ENCODE measurements at regions not wholly inside any gene's neighbourhood (a gene's known extent, or its start where the extent isn't known, plus 50 kb on each side); places are given as distances from the start of the nearest gene placed in this dataset.

DNA sequence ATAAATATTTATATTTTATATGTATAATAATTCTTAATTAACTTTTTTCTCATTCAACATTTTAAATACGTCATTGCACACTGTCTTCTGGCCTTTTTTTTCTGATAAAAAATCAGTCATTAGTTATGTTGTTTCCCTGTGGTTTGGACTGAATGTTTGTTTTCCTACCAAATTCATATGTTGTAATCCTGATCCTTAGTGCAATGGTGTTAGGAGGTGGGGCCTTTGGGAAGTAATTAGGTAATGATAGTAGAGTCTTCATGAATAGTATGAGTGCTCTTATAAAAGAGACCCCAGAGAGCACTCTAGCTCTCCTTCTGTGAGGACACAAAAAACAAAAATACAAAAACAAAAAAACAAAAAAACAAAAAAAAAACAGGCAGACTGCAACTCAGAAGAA, 117.2 kb downstream of the GASK1B start:
- Histone ChIP-seq H3K4me3 (ENCODE audit: control insufficient read depth in 1 of 7, extremely low read depth in 1 of 7, insufficient read depth in 4 of 7, low read depth in 2 of 7, low read length in 6 of 7) (no peak overlapping the region), H3K36me3 (ENCODE audit: control insufficient read depth in 4 of 4, insufficient read depth in 4 of 4, low read length in 3 of 4) (no peaks in the 10 kb centered on the region), H3K9me3 (ENCODE audit: control extremely low read depth in 1 of 5, control insufficient read depth in 4 of 5, insufficient read depth in 2 of 5, low read depth in 1 of 5, low read length in 4 of 5) (no peaks in the 10 kb centered on the region), H3K27ac (ENCODE audit: insufficient read depth in 1 of 2, low read depth in 1 of 2, low read length in 2 of 2, poor library complexity in 1 of 2, severe bottlenecking in 2 of 2) (no peak overlapping the region), H3K27me3 (replicated peaks in 2 of 5; ENCODE audit: control insufficient read depth in 4 of 5, insufficient read depth in 5 of 5, low read length in 4 of 5) (no peaks in the 10 kb centered on the region), H3K4me1 (ENCODE audit: control extremely low read depth in 1 of 4, control insufficient read depth in 4 of 4, insufficient read depth in 4 of 4, low read length in 3 of 4) (no peaks in the 10 kb centered on the region)
- ChIA-PET POLR2A (no interaction called here), CTCF (no interaction called here)
- DNase-seq: no peak
- no CpG with 5 or more reads among the region's 1 CpG for WGBS (ENCODE audit: insufficient coverage)

GRCh38 chr4:158053801-158054200, 119.0 kb downstream of the GASK1B start:
- no peaks in the 10 kb centered on the region for H3K27me3 ChIP-seq (replicated peaks in 2 of 5; ENCODE audit: control insufficient read depth in 4 of 5, insufficient read depth in 5 of 5, low read length in 4 of 5)
- H3K4me1 ChIP-seq (ENCODE audit: control extremely low read depth in 1 of 4, control insufficient read depth in 4 of 4, insufficient read depth in 4 of 4, low read length in 3 of 4): no peaks in the 10 kb centered on the region
- no peak for DNase-seq
- H3K36me3 ChIP-seq (ENCODE audit: control insufficient read depth in 4 of 4, insufficient read depth in 4 of 4, low read length in 3 of 4): no peaks in the 10 kb centered on the region
- no peak overlapping the region for H3K4me3 ChIP-seq (ENCODE audit: control insufficient read depth in 1 of 7, extremely low read depth in 1 of 7, insufficient read depth in 4 of 7, low read depth in 2 of 7, low read length in 6 of 7)
- CTCF ChIA-PET: no interaction called here
- no peaks in the 10 kb centered on the region for H3K9me3 ChIP-seq (ENCODE audit: control extremely low read depth in 1 of 5, control insufficient read depth in 4 of 5, insufficient read depth in 2 of 5, low read depth in 1 of 5, low read length in 4 of 5)
- H3K27ac ChIP-seq (ENCODE audit: insufficient read depth in 1 of 2, low read depth in 1 of 2, low read length in 2 of 2, poor library complexity in 1 of 2, severe bottlenecking in 2 of 2): no peak overlapping the region
- WGBS (ENCODE audit: insufficient coverage): 100% methylated on average over 2 of the region's 3 CpGs
- POLR2A ChIA-PET: no interaction called here

- no peak overlapping the region for H3K4me3 ChIP-seq (ENCODE audit: control insufficient read depth in 1 of 7, extremely low read depth in 1 of 7, insufficient read depth in 4 of 7, low read depth in 2 of 7, low read length in 6 of 7)
- H3K27ac ChIP-seq (ENCODE audit: insufficient read depth in 1 of 2, low read depth in 1 of 2, low read length in 2 of 2, poor library complexity in 1 of 2, severe bottlenecking in 2 of 2): no peak overlapping the region
- no peaks in the 10 kb centered on the region for H3K4me1 ChIP-seq (ENCODE audit: control extremely low read depth in 1 of 4, control insufficient read depth in 4 of 4, insufficient read depth in 4 of 4, low read length in 3 of 4)
- H3K36me3 ChIP-seq (ENCODE audit: control insufficient read depth in 4 of 4, insufficient read depth in 4 of 4, low read length in 3 of 4): no peaks in the 10 kb centered on the region
- POLR2A ChIA-PET: no interaction called here
- H3K27me3 ChIP-seq (replicated peaks in 2 of 5; ENCODE audit: control insufficient read depth in 4 of 5, insufficient read depth in 5 of 5, low read length in 4 of 5): no peaks in the 10 kb centered on the region
- CTCF ChIA-PET: no interaction called here
- H3K9me3 ChIP-seq (ENCODE audit: control extremely low read depth in 1 of 5, control insufficient read depth in 4 of 5, insufficient read depth in 2 of 5, low read depth in 1 of 5, low read length in 4 of 5): no peaks in the 10 kb centered on the region
- DNase-seq: no peak
Observed at GRCh38 chr4:158053086-158053485, 119.7 kb downstream of the GASK1B start.

- POLR2A ChIA-PET: no interaction called here
- no peaks in the 10 kb centered on the region for H3K9me3 ChIP-seq (ENCODE audit: control extremely low read depth in 1 of 5, control insufficient read depth in 4 of 5, insufficient read depth in 2 of 5, low read depth in 1 of 5, low read length in 4 of 5)
- no peak overlapping the region for H3K4me3 ChIP-seq (ENCODE audit: control insufficient read depth in 1 of 7, extremely low read depth in 1 of 7, insufficient read depth in 4 of 7, low read depth in 2 of 7, low read length in 6 of 7)
- H3K36me3 ChIP-seq (ENCODE audit: control insufficient read depth in 4 of 4, insufficient read depth in 4 of 4, low read length in 3 of 4): no peaks in the 10 kb centered on the region
- 100% methylated on average over 1 of the region's 6 CpGs for WGBS (ENCODE audit: insufficient coverage)
- CTCF ChIA-PET: no interaction called here
- no peaks in the 10 kb centered on the region for H3K27me3 ChIP-seq (replicated peaks in 2 of 5; ENCODE audit: control insufficient read depth in 4 of 5, insufficient read depth in 5 of 5, low read length in 4 of 5)
- DNase-seq: no peak
- no peak overlapping the region for H3K27ac ChIP-seq (ENCODE audit: insufficient read depth in 1 of 2, low read depth in 1 of 2, low read length in 2 of 2, poor library complexity in 1 of 2, severe bottlenecking in 2 of 2)
- no peaks in the 10 kb centered on the region for H3K4me1 ChIP-seq (ENCODE audit: control extremely low read depth in 1 of 4, control insufficient read depth in 4 of 4, insufficient read depth in 4 of 4, low read length in 3 of 4)
Observed at GRCh38 chr4:158051401-158052235, 121.2 kb downstream of the GASK1B start.

- Histone ChIP-seq H3K4me3 (ENCODE audit: control insufficient read depth in 1 of 7, extremely low read depth in 1 of 7, insufficient read depth in 4 of 7, low read depth in 2 of 7, low read length in 6 of 7) (no peak overlapping the region), H3K27ac (ENCODE audit: insufficient read depth in 1 of 2, low read depth in 1 of 2, low read length in 2 of 2, poor library complexity in 1 of 2, severe bottlenecking in 2 of 2) (no peak overlapping the region), H3K27me3 (replicated peaks in 2 of 5; ENCODE audit: control insufficient read depth in 4 of 5, insufficient read depth in 5 of 5, low read length in 4 of 5) (no peaks in the 10 kb centered on the region), H3K9me3 (ENCODE audit: control extremely low read depth in 1 of 5, control insufficient read depth in 4 of 5, insufficient read depth in 2 of 5, low read depth in 1 of 5, low read length in 4 of 5) (no peaks in the 10 kb centered on the region), H3K36me3 (ENCODE audit: control insufficient read depth in 4 of 4, insufficient read depth in 4 of 4, low read length in 3 of 4) (no peaks in the 10 kb centered on the region), H3K4me1 (ENCODE audit: control extremely low read depth in 1 of 4, control insufficient read depth in 4 of 4, insufficient read depth in 4 of 4, low read length in 3 of 4) (no peaks in the 10 kb centered on the region)
- no CpG with 5 or more reads among the region's 2 CpGs for WGBS (ENCODE audit: insufficient coverage)
- ChIA-PET POLR2A (no interaction called here), CTCF (no interaction called here)
- no peak for DNase-seq
Observed at GRCh38 chr4:158050942-158051341, 121.9 kb downstream of the GASK1B start.

GRCh38 chr4:158046345-158046744, 126.5 kb downstream of the GASK1B start:
- H3K36me3 ChIP-seq (ENCODE audit: control insufficient read depth in 4 of 4, insufficient read depth in 4 of 4, low read length in 3 of 4): no peaks in the 10 kb centered on the region
- no peak overlapping the region for H3K4me3 ChIP-seq (ENCODE audit: control insufficient read depth in 1 of 7, extremely low read depth in 1 of 7, insufficient read depth in 4 of 7, low read depth in 2 of 7, low read length in 6 of 7)
- no peaks in the 10 kb centered on the region for H3K27me3 ChIP-seq (replicated peaks in 2 of 5; ENCODE audit: control insufficient read depth in 4 of 5, insufficient read depth in 5 of 5, low read length in 4 of 5)
- 100% methylated on average over 1 of the region's 4 CpGs for WGBS (ENCODE audit: insufficient coverage)
- POLR2A ChIA-PET: no interaction called here
- peaks cover 0 to 3% (median 0%) of the 10 kb centered on the region in 5 experiments for H3K9me3 ChIP-seq (ENCODE audit: control extremely low read depth in 1 of 5, control insufficient read depth in 4 of 5, insufficient read depth in 2 of 5, low read depth in 1 of 5, low read length in 4 of 5)
- no peaks in the 10 kb centered on the region for H3K4me1 ChIP-seq (ENCODE audit: control extremely low read depth in 1 of 4, control insufficient read depth in 4 of 4, insufficient read depth in 4 of 4, low read length in 3 of 4)
- DNase-seq: no peak
- CTCF ChIA-PET: no interaction called here
- no peak overlapping the region for H3K27ac ChIP-seq (ENCODE audit: insufficient read depth in 1 of 2, low read depth in 1 of 2, low read length in 2 of 2, poor library complexity in 1 of 2, severe bottlenecking in 2 of 2)

DNA sequence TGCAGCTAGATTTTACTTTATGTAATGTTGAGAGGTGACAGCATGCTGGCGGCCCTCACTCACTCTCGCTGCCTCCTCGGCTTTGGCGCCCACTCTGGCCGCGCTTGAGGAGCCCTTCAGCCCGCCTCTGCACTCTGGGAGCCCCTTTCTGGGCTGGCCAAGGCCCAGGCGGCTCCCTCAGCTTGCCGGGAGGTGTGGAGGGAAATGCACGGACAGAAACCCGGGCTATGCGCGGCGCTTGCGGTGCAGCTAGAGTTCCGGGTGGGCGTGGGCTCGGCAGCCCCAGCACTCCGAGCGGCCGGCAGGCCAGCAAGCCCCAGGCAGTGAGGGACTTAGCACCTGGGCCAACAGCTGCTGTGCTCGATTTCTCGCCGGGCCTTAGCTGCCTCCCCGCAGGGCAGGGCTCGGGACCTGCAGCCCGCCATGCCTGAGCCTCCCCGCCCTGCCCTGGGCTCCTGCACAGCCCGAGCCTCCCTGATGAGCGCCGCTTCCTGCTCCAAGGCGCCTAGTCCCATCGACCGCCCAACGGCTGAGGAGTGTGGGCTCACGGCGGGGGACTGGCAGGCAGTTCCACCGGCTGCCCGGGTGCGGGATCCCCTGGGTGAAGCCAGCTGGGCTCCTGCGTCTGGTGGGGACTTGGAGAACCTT, 128.7 kb downstream of the GASK1B start:
- CTCF ChIA-PET: no interaction called here
- no peak overlapping the region for H3K4me3 ChIP-seq (ENCODE audit: control insufficient read depth in 1 of 7, extremely low read depth in 1 of 7, insufficient read depth in 4 of 7, low read depth in 2 of 7, low read length in 6 of 7)
- POLR2A ChIA-PET: no interaction called here
- H3K27me3 ChIP-seq (replicated peaks in 2 of 5; ENCODE audit: control insufficient read depth in 4 of 5, insufficient read depth in 5 of 5, low read length in 4 of 5): no peaks in the 10 kb centered on the region
- no peaks in the 10 kb centered on the region for H3K4me1 ChIP-seq (ENCODE audit: control extremely low read depth in 1 of 4, control insufficient read depth in 4 of 4, insufficient read depth in 4 of 4, low read length in 3 of 4)
- H3K36me3 ChIP-seq (ENCODE audit: control insufficient read depth in 4 of 4, insufficient read depth in 4 of 4, low read length in 3 of 4): no peaks in the 10 kb centered on the region
- H3K9me3 ChIP-seq (ENCODE audit: control extremely low read depth in 1 of 5, control insufficient read depth in 4 of 5, insufficient read depth in 2 of 5, low read depth in 1 of 5, low read length in 4 of 5): peaks cover 0 to 4% (median 0%) of the 10 kb centered on the region in 5 experiments
- no peak for DNase-seq
- no peak overlapping the region for H3K27ac ChIP-seq (ENCODE audit: insufficient read depth in 1 of 2, low read depth in 1 of 2, low read length in 2 of 2, poor library complexity in 1 of 2, severe bottlenecking in 2 of 2)
- WGBS (ENCODE audit: insufficient coverage): 90% methylated on average over 34 of the region's 41 CpGs

All from common myeloid progenitor, CD34-positive (primary cell).